AG10803 (cell line): ENCODE measurements at regions not wholly inside any gene's neighbourhood (a gene's known extent, or its start where the extent isn't known, plus 50 kb on each side); places are given as distances from the start of the nearest gene placed in this dataset.

Experiments used
- DNase-seq: peaks from one replicate; pipeline ENCODE4 v3.0.0; 2010; ENCODE audit warnings: low read depth
- H3K4me3 ChIP-seq: 2 replicates; pipeline ENCODE4 v1.5.1; 2011; ENCODE audit warnings: mild to moderate bottlenecking, low read length, control low read depth
- TF ChIP-seq, protein P1 (sequence below): conservative IDR thresholded peaks from 2 replicates; pipeline ENCODE4 v1.5.1; 2011; ENCODE audit warnings: mild to moderate bottlenecking, low read length, control low read depth, inconsistent platforms

DNA sequence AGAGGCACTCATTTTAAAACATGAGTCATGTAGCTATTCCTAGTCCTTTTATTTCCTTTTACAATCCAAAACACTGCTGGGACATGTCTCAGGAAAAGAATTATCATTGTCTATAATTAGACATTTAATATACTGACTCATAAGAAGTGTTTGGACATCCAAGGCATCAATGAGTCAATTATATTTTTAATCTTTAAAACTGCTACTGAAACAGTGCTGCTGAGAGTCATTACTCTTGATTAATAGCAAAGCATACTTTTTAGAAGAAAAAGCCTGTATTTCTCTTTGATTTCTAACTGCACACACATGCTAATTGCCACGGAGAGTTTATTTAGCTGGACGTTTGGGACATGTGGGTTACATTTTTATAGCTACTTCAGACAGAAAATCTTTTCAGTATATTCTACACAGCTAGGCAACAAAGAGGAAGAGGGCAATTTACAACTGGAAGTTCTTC, 1249.0 kb upstream of the CDH18 start:
- TF ChIP-seq, protein P1, sequence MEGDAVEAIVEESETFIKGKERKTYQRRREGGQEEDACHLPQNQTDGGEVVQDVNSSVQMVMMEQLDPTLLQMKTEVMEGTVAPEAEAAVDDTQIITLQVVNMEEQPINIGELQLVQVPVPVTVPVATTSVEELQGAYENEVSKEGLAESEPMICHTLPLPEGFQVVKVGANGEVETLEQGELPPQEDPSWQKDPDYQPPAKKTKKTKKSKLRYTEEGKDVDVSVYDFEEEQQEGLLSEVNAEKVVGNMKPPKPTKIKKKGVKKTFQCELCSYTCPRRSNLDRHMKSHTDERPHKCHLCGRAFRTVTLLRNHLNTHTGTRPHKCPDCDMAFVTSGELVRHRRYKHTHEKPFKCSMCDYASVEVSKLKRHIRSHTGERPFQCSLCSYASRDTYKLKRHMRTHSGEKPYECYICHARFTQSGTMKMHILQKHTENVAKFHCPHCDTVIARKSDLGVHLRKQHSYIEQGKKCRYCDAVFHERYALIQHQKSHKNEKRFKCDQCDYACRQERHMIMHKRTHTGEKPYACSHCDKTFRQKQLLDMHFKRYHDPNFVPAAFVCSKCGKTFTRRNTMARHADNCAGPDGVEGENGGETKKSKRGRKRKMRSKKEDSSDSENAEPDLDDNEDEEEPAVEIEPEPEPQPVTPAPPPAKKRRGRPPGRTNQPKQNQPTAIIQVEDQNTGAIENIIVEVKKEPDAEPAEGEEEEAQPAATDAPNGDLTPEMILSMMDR: no peak
- DNase-seq: no peak
- H3K4me3 ChIP-seq: no peak overlapping the region

DNA sequence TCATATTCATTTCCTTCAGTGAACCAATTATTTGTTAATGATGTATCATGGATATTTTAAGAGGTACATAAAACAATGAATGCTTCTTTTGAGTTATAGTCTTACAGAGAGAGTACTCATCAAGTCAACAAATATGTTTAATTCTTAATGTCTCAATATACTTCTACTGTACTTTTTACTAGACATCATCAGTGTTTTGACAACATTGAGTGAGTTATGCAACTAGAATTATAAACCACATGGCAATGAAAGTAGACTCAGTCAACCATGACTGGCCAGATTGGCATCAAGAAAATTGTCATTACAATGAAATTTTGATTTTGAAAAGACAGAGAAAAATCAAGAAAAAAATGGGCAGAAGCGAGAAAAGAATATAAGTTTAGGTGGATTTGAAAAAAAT, 1248.1 kb upstream of the CDH18 start:
- no peak overlapping the region for H3K4me3 ChIP-seq
- TF ChIP-seq, protein P1: no peak
- no peak for DNase-seq

GRCh38 chr5:21225223-21226064, 1237.4 kb upstream of the CDH18 start:
- DNase-seq: no peak
- TF ChIP-seq, protein P1: no peak
- no peak overlapping the region for H3K4me3 ChIP-seq

- no peak for DNase-seq
- H3K4me3 ChIP-seq: no peak overlapping the region
- TF ChIP-seq, protein P1: no peak
These were observed 1233.6 kb upstream of the CDH18 start for GRCh38 chr5:21221616-21222015.

DNA sequence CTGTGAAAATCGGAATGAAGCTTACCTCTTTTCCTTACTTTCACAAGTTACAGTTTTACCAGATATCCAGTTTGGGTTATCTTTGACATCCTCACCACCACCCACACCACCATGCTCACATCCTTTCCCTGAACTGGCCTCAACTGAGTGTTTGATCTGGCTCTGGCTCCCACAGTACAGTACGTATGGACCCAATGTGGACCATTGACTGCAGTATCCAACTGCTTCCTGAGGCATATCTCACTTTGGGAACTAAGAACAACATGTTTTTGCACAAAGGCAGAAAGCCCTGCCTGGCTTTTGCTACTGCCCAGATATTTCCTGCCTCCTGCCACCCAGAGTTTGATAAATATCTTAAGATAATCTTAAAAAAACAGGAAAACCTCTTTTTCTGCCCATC, 1232.0 kb upstream of the CDH18 start:
- DNase-seq: no peak
- TF ChIP-seq, protein P1: no peak
- no peak overlapping the region for H3K4me3 ChIP-seq

DNA sequence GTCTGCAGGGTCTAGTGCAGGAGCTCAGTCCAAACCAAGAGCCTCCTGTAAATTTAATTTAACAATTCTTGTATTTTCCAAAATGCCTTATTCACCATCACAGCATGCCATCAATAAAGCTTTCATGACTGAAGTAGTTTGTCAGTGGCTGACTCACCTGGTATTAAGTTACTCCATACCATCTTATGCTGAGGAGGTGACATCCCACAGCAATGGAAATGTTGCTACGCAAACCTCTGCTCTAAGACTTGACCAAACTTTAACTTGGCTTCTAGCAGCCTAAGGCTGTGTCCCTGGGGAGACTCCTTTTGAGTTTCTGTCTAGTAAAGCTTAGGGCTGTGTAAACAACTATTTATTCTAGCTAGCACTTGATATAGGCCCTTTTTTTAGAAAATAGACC, 1231.3 kb upstream of the CDH18 start:
- H3K4me3 ChIP-seq: no peak overlapping the region
- TF ChIP-seq, protein P1: no peak
- DNase-seq: no peak

DNA sequence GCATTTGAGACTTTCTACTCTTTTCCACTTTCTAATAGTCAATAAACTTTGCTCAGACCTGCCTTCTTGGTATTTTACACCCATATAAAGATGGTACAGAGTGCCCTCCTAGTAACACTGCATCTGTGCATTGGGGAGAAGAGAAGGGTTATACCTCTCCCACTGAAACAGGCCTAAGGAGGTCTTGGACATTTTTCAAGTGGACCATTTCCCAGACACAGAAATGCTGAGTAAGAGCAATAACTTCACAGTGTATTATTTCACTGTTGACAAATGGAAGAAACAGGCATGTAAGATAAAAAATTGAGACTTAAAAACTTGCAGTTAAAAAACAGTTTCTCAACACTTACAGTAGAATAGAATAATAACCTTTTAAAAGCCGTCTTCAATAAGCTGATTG, 1224.0 kb upstream of the CDH18 start:
- TF ChIP-seq, protein P1: no peak
- DNase-seq: no peak
- H3K4me3 ChIP-seq: no peak overlapping the region
